VCaP (cell line): ENCODE measurements at regions not wholly inside any gene's neighbourhood (a gene's known extent, or its start where the extent isn't known, plus 50 kb on each side); places are given as distances from the start of the nearest gene placed in this dataset.

Source experiments
- H3K27ac ChIP-seq: fragments of 450-650 bp; 2 replicates; pipeline ENCODE4 v1.5.1; 2017
- CTCF ChIP-seq: fragments of 450-650 bp; conservative IDR thresholded peaks from 2 replicates; pipeline ENCODE4 v1.5.1; 2017; ENCODE audit warnings: mild to moderate bottlenecking, moderate library complexity

DNA sequence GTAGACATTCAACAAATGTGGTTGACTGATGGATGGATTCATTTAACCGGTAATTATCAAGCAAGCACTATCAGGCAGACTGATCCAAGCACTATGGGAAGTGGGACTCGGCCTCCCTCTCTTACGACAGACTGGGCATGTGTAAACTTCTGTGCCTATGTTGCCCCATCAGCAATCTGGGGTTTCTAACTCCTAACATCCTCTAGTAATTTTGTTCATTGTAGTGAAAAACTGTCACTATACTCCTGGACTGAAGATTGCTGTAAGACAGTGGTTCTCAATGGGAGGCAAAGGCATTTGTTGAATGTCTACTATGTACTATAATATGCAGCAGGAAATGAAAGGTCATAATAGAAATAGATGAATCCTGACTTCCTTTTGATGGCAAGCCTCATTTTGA is 51.2 kb upstream of the CREB1 start:
- no peak for TF ChIP-seq CTCF
- no peak overlapping the region for H3K27ac ChIP-seq

DNA sequence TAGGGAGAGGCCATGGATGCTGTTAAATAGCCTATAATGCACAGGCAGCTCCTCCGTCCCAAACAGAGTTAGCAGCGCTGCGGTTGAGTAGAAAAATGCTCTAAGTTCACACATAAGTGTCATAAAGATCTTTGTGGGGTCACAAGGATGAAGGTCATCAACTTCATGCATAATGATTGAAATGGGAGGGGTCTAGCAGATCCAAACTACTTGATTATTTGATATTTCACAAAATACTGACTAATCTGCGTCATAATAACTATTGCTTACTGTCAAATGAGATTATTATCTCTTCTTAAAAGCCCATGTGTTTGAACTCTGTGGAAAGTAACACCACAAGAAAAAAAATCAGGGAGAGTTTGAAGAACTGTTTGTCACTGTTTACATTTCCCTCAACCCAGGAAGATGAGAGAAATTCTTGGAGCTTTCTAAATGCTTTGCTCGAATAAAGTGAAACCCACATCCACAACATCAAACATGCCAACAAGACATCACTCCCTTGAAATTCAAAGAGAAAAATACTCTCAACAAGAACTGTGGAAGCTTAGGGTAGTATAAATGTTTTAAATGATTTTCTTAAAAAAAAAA is 50.5 kb upstream of the CREB1 start:
- TF ChIP-seq CTCF, result no peak
- H3K27ac ChIP-seq, result no peak overlapping the region
